T-helper 2 cell treated with Interferon-gamma antibody and Interleukin-4, amounts not matched to agents 5 μg/mL and 100 μg/mL, for 36 hours (primary cell): ENCODE measurements at regions not wholly inside any gene's neighbourhood (a gene's known extent, or its start where the extent isn't known, plus 50 kb on each side); places are given as distances from the start of the nearest gene placed in this dataset.
"Not testable (repeated sequence)": the region's sequence is repeated elsewhere in the genome, so short reads cannot be mapped to it uniquely, and the experiment has no call there.

Experiments used
- DNase-seq: peaks from one replicate; pipeline ENCODE4 v3.0.0; 2021; ENCODE audit warnings: low spot score
- H3K27ac Mint-ChIP-seq: one replicate; pipeline ENCODE4 v1.8.0; 2021; ENCODE audit warnings: mild to moderate bottlenecking, mixed read lengths
- H3K27me3 Mint-ChIP-seq: one replicate; pipeline ENCODE4 v1.8.0; 2021; ENCODE audit warnings: low read depth, mixed read lengths
- H3K36me3 Mint-ChIP-seq: one replicate; pipeline ENCODE4 v1.8.0; 2021; ENCODE audit warnings: low read depth, mixed read lengths
- H3K4me1 Mint-ChIP-seq: one replicate; pipeline ENCODE4 v1.8.0; 2021; ENCODE audit warnings: low read depth, mixed read lengths
- H3K4me3 Mint-ChIP-seq: one replicate; pipeline ENCODE4 v1.8.0; 2022; ENCODE audit warnings: mild to moderate bottlenecking, moderate library complexity, mixed read lengths
- H3K9me3 Mint-ChIP-seq: one replicate; pipeline ENCODE4 v1.8.0; 2021; ENCODE audit warnings: mixed read lengths

DNA sequence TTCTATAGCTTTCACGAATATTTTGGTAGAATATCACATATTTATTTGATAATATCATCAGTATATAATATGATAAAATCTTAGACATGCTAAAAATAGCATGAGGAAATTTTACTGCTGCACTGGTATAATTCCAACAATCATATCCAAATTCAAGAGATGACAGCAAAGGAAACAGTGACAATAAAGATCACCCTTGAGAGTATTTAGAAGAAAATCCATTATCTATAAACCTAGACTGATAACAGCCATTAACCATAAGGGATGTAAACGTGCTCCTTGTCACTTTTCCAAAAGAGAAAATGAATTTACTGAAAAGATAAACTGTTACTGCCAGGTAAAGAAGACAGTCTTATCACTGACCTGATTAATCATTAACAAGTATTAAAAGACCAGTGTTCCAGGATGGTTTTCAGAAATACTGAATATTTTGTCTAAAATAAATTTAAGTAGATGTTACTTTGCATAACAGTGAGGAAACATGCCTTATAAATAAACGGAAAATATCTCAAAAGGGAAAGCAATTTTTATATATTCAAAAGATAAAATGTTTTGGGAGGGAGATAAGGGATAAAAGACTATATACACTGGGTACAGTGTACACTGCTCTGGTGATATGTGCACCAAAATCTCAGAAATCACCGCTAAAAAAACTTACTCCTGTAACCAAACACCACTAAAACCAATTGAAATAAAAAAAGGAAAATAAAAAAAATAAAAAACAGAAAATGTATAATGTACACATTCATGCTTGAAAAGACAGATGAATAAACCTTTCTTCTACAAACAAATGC lies 1704.7 kb downstream of the HACE1 start:
- peaks cover 5% of the 10 kb centered on the region for H3K9me3 Mint-ChIP-seq
- no peak for DNase-seq
- H3K4me3 Mint-ChIP-seq = no peak overlapping the region
- H3K27me3 Mint-ChIP-seq = no peaks in the 10 kb centered on the region
- no peak overlapping the region for H3K27ac Mint-ChIP-seq
- H3K4me1 Mint-ChIP-seq = no peaks in the 10 kb centered on the region
- H3K36me3 Mint-ChIP-seq = no peaks in the 10 kb centered on the region

DNA sequence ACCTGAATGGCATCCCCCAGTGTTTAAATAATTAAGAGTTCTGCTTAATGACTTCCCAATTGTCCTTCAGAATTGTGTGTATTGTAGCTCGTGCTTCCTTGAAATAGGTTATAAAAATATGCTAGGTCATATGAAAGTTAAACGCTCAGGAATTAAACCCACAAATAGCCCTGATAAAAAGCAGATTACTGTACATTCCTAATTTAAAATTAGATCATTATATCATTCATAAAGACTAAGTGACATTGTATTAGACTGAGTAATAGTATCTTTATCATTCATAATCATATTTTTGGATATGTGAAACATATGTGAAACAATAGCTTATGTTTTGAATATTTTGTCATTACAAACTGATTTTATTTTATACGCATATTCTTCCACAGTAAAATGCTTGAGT lies 1706.7 kb downstream of the HACE1 start:
- Mint-ChIP-seq H3K4me1 (no peaks in the 10 kb centered on the region), H3K4me3 (no peak overlapping the region), H3K27me3 (no peaks in the 10 kb centered on the region), H3K27ac (no peak overlapping the region), H3K36me3 (no peaks in the 10 kb centered on the region), H3K9me3 (peaks cover 5% of the 10 kb centered on the region)
- no peak for DNase-seq

DNA sequence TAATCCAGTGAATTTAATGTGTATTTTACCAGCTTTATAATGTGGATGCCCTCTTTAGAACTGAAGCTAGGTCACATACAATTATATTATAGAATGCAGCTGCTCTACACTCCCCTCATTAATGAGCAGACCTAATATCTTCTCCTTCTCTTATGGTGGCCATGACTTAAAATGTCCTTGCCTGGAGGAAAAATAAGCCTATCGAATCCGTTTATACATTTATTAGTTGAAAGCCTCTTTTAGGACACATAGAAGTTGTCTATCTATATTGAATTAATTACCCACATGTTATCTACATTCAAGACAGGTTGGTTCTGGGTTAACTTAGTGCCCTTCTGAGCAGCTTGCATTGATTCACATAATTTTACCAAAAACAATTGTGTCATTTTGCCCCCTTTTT lies 1716.8 kb downstream of the HACE1 start:
- Mint-ChIP-seq H3K4me1 (no peaks in the 10 kb centered on the region), H3K27me3 (no peaks in the 10 kb centered on the region), H3K36me3 (no peaks in the 10 kb centered on the region), H3K27ac (no peak overlapping the region), H3K9me3 (no peaks in the 10 kb centered on the region), H3K4me3 (no peak overlapping the region)
- DNase-seq = no peak

DNA sequence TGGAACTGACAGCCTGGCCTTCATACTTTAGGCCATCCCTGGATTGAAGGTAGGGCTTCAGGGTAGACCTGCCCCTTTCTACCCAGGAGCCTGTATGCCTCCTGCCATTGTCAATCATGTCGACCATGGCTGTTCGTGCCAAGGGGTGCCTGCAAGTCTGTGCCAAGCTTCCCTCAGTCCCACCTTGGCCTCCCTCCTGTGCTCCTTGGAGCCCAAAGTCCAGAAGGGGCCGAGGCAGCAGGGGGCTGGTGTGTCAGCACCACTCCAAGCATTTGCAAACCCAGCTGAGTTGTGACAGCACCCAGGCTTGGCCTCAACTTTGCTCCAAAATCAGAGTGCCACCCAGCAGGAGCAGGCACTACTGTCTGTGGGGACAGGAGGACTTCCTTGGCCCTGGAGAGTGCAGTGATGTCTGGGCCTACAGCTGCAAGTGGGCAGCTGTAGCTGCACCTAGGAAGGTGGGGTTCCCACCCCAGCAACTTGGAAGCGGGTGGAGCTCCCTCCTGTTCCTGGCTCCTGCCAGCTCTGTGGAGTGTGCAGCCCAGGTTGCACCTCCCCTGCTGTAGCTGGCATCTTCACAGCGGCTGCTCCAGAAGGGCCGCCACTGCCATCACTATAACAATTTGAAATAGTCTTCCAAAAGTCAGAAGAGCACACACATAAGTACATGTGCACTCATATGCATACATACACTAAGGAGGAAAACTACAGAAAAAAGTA lies 1719.3 kb downstream of the HACE1 start:
- Mint-ChIP-seq H3K4me1 (no peaks in the 10 kb centered on the region), H3K9me3 (no peaks in the 10 kb centered on the region), H3K4me3 (no peak overlapping the region), H3K27me3 (no peaks in the 10 kb centered on the region), H3K27ac (no peak overlapping the region), H3K36me3 (no peaks in the 10 kb centered on the region)
- DNase-seq = no peak

DNA sequence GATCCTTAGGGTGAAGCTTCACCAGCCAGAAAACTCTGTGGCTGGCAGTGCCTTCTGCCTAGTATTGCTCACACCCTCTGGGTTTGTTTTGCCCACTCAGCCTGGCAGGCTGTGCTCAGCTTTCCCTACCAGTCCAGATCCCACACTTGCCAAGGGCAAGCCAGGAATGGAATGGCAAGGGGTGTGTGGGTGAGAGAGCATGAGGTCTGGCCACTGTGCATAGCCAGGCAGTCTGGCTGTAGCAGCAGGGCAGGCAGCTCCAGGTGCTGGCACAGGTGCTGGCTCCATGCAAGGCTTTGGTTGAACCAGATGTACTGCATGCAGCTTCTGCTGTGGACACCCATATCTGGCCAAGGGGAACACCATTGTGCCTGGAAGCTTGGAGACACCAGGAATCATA lies 1720.3 kb downstream of the HACE1 start:
- no peaks in the 10 kb centered on the region for H3K36me3 Mint-ChIP-seq
- no peaks in the 10 kb centered on the region for H3K4me1 Mint-ChIP-seq
- H3K27me3 Mint-ChIP-seq = no peaks in the 10 kb centered on the region
- H3K27ac Mint-ChIP-seq = no peak overlapping the region
- no peaks in the 10 kb centered on the region for H3K9me3 Mint-ChIP-seq
- no peak for DNase-seq
- no peak overlapping the region for H3K4me3 Mint-ChIP-seq

DNA sequence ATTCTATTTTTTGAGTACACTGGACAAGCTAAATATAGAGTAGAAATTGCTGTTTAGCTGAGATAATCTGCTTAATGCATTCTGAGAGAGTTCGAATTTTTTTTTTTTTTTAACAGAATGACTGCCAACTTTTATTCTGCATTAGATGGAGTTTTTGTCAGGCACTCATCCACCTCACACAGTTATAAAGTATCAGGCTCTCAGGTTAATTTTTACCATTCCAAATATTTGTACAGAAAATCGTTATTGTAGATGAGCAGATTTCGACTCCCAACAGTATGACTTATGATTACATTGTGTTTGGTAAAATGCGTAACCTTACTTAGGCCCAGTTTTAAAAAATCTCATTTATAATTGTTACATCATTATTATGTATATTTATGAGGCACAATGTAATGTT lies 1731.0 kb downstream of the GRIK2 start:
- Mint-ChIP-seq H3K4me3 (no peak overlapping the region), H3K27me3 (no peaks in the 10 kb centered on the region), H3K9me3 (no peaks in the 10 kb centered on the region), H3K4me1 (no peaks in the 10 kb centered on the region), H3K36me3 (no peaks in the 10 kb centered on the region), H3K27ac (no peak overlapping the region)
- no peak for DNase-seq

DNA sequence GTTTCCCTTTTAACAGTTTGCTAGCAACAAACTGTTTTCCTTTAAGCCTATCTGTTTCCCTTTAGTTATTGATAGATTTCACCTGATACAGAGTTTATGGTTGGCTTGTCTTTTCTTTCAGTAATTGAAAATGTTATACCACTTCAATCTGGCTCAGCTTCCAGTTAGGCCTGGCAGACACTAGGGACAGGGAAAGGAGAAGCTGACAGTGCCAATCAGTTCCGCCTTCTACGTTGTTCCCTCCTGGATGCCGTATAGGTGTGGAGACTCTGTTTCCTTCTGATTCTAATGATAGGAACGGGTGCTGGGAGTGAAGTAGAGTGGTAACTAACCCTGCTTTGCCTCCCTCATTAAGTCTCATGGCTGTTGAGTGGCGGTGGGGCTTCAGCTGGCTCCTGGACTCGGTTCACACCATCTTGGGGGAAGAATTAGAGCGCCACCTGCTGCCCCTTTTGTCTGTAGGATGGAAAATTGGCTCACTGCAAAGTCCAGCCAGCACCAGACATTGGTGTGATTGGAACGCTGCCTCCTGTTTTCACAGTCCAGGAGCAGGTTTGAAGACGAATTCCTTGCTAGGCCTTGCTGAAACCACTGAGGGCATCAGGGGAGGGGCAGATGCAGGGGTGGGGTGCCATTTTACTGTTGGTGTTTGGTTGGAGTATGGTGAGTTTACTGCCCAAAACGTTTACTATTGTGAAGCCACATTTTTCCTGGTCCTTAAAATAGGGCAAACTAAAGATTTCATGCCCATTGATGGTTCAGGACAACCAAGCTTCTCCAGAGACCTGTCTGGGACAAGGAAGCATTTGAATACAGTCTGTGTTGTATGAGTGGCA lies 1729.5 kb downstream of the GRIK2 start:
- Mint-ChIP-seq H3K4me1 (no peaks in the 10 kb centered on the region), H3K27me3 (no peaks in the 10 kb centered on the region), H3K27ac (no peak overlapping the region), H3K4me3 (no peak overlapping the region), H3K9me3 (no peaks in the 10 kb centered on the region), H3K36me3 (no peaks in the 10 kb centered on the region)
- no peak for DNase-seq

DNA sequence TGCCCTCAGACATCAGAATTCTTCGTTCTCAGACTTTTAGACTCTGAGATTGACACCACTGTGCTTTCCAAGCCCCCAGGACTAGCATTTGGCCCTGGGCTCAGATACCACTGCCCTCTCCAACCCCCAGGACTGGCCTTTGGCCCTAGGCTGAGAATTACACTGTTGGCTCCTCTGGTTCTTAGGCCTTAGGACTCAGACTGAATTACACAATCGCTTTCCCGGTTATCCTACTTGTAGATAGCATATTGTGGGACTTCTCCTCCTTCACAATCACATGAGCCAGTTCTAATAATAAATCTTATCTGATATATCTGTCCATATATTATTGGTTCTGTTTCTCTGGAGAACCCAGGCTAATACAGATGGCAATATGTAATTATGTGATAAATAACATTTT lies 1725.5 kb downstream of the GRIK2 start:
- no peaks in the 10 kb centered on the region for H3K27me3 Mint-ChIP-seq
- no peaks in the 10 kb centered on the region for H3K36me3 Mint-ChIP-seq
- no peak for DNase-seq
- H3K4me3 Mint-ChIP-seq = no peak overlapping the region
- H3K27ac Mint-ChIP-seq = no peak overlapping the region
- H3K4me1 Mint-ChIP-seq = no peaks in the 10 kb centered on the region
- H3K9me3 Mint-ChIP-seq = no peaks in the 10 kb centered on the region

DNA sequence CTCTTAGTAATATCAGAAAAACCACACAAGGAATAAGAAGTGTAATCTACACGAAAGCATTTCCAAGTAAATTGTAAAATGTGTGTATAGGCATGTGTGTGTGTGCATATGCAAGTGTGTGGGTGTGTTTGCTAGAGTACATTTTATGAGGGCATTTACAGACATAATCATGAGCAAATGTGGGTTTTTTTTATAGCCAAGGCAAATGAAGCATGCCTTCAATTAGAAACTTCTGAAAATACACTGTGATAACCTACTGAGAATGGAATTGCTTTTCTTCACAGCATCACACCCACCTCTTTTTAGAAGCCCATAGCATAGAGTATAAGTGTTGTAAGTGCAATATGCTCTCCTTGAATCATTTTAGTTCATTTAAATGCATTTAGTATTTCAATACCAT lies 1721.1 kb downstream of the GRIK2 start:
- no peak overlapping the region for H3K27ac Mint-ChIP-seq
- no peak for DNase-seq
- H3K4me1 Mint-ChIP-seq = no peaks in the 10 kb centered on the region
- H3K4me3 Mint-ChIP-seq = no peak overlapping the region
- no peaks in the 10 kb centered on the region for H3K9me3 Mint-ChIP-seq
- H3K36me3 Mint-ChIP-seq = no peaks in the 10 kb centered on the region
- no peaks in the 10 kb centered on the region for H3K27me3 Mint-ChIP-seq

DNA sequence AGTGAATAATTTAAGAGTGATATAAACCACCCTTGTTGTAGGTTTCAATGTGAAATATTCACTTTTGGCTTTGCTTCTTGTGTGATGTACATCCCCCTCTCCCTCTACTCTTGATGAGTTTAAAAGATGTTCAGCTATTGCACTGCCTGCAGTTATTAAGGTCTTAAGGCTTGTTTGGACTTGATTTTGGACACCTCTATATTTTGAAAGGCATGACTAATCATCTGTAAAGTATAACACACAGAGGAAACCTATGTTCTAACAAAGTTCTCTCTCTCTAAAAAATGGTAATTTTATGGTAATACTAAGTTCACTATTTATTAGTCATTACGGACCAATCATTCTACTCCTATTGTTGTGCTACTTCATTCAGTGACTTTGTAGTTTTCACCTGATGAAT lies 1719.9 kb downstream of the GRIK2 start:
- no peak for DNase-seq

DNA sequence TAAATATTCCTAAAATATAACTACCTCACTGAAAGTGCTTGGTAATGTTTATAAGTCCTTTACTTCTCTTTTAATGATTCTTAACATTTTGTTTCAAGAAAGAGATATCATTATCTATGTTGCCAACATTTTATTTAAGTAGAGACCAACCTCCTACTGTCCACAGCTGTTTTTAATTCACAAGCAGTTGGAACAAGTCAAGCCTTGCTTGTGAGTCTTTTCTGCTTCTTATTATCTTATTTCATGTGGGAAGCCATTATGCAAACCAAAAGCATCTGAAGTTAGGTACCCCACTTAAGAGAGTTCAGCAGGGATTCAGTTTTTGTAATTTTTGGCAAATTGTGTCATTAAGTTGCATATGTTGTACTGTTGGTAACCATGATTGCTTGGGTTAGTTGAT lies 1714.5 kb downstream of the GRIK2 start:
- H3K27me3 Mint-ChIP-seq = no peaks in the 10 kb centered on the region
- H3K4me3 Mint-ChIP-seq = no peak overlapping the region
- H3K27ac Mint-ChIP-seq = no peak overlapping the region
- peaks cover 5% of the 10 kb centered on the region for H3K9me3 Mint-ChIP-seq
- no peak for DNase-seq
- H3K4me1 Mint-ChIP-seq = no peaks in the 10 kb centered on the region
- no peaks in the 10 kb centered on the region for H3K36me3 Mint-ChIP-seq

More for the DNA sequence above, 1719.9 kb downstream of the GRIK2 start:
- no peaks in the 10 kb centered on the region for H3K9me3 Mint-ChIP-seq
- no peaks in the 10 kb centered on the region for H3K4me1 Mint-ChIP-seq
- no peak overlapping the region for H3K4me3 Mint-ChIP-seq
- no peak overlapping the region for H3K27ac Mint-ChIP-seq
- H3K36me3 Mint-ChIP-seq = no peaks in the 10 kb centered on the region
- H3K27me3 Mint-ChIP-seq = no peaks in the 10 kb centered on the region

DNA sequence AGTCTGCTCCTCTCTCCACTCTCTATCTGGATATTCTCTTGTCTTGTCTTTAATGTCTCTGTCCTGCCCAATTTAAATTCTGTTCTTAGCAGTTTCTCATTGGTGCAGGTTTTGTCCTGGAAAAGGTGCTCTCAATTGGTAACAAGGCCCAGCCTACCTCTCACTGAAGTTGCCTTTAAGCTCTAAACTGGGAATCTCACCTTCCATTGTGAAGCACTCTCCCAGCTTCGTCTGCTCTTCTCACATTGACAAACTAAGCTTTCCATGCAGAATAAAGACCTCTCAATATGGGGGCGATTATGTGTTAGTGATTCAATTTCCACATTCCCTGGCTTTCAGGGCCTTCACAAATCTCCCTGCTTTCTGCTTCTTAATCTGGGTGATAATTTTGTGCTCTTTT lies 1712.2 kb downstream of the GRIK2 start:
- Mint-ChIP-seq H3K27me3 (no peaks in the 10 kb centered on the region), H3K36me3 (no peaks in the 10 kb centered on the region), H3K4me3 (no peak overlapping the region), H3K27ac (no peak overlapping the region), H3K4me1 (no peaks in the 10 kb centered on the region), H3K9me3 (peaks cover 15% of the 10 kb centered on the region)
- no peak for DNase-seq

DNA sequence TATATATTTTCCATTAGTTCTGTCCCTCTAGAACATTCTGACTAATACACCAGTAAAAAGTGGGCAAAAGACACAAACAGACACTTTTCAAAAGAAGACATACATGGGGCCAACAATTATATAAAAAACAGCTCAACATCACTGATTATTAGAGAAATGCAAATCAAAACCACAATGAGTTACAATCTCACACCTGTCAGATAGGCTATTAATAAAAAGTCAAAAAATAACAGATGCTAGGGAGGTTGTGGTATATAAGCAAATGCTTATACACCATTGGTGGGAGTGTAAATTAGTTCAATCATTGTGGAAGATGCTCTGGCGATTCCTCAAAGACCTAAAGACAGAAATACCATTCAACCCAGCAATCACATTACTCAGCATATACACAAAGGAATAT lies 1707.8 kb downstream of the GRIK2 start:
- H3K27me3 Mint-ChIP-seq = no peaks in the 10 kb centered on the region
- H3K36me3 Mint-ChIP-seq = no peaks in the 10 kb centered on the region
- DNase-seq = no peak
- H3K4me3 Mint-ChIP-seq = no peak overlapping the region
- H3K4me1 Mint-ChIP-seq = no peaks in the 10 kb centered on the region
- H3K9me3 Mint-ChIP-seq = peaks cover 29% of the 10 kb centered on the region
- H3K27ac Mint-ChIP-seq = no peak overlapping the region

DNA sequence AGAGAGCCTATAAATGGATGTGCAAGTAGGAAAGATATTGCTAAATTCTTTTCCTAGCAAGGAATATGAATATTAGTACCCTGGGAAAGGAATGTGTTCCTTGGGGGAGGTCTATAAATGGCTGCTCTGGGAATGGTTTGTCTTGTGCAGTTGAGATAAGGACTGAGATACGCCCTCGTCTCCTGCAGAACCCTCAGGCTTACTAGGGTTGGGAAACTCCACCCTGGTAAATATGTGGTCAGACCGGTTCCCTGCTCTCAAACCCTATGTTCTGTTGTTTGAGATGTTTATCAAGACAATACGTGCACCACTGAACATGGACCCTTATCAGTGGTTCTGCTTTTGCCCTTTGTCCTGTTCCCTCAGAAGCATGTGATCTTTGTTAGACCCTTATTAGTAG lies 1698.9 kb downstream of the GRIK2 start:
- not testable (repeated sequence) for H3K9me3 Mint-ChIP-seq, H3K36me3 Mint-ChIP-seq, H3K27me3 Mint-ChIP-seq, H3K4me1 Mint-ChIP-seq, H3K27ac Mint-ChIP-seq, DNase-seq, H3K4me3 Mint-ChIP-seq
